Inflammatory macrophage treated with lipopolysaccharide for 1 hour (primary cell): ENCODE measurements at regions not wholly inside any gene's neighbourhood (a gene's known extent, or its start where the extent isn't known, plus 50 kb on each side); places are given as distances from the start of the nearest gene placed in this dataset.

Experiments
- DNase-seq, 2 donors: peaks; one replicate each; pipeline ENCODE4 v3.0.0-alpha.2; 2020 to 2022

- no peak for DNase-seq
Measured at GRCh38 chrX:14476205-14476604, 53.1 kb upstream of the GLRA2 start.

GRCh38 chrX:14449773-14450172 is 79.6 kb upstream of the GLRA2 start:
- DNase-seq: no peak

- no peak for DNase-seq
Measured at GRCh38 chrX:14448406-14448805, 80.9 kb upstream of the GLRA2 start.

GRCh38 chrX:14440106-14440505 is 89.2 kb upstream of the GLRA2 start:
- DNase-seq: no peak

- no peak for DNase-seq
Measured at GRCh38 chrX:14427614-14428013, 101.7 kb upstream of the GLRA2 start.

GRCh38 chrX:14420841-14421240 is 108.5 kb upstream of the GLRA2 start:
- no peak for DNase-seq

GRCh38 chrX:14412686-14413085 is 116.7 kb upstream of the GLRA2 start:
- no peak for DNase-seq

GRCh38 chrX:14411326-14411725 is 118.0 kb upstream of the GLRA2 start:
- no peak for DNase-seq

- DNase-seq: no peak
Measured at GRCh38 chrX:14409341-14409740, 120.0 kb upstream of the GLRA2 start.

GRCh38 chrX:14406225-14406624 is 123.1 kb upstream of the GLRA2 start:
- no peak for DNase-seq

- DNase-seq: no peak
Measured at GRCh38 chrX:14398725-14399124, 130.6 kb upstream of the GLRA2 start.

GRCh38 chrX:14389682-14390081 is 139.7 kb upstream of the GLRA2 start:
- DNase-seq: no peak

GRCh38 chrX:14386981-14387380 is 142.4 kb upstream of the GLRA2 start:
- DNase-seq: no peak

- no peak for DNase-seq
Measured at GRCh38 chrX:14380044-14380443, 149.3 kb upstream of the GLRA2 start.

- no peak for DNase-seq
Measured at GRCh38 chrX:14377427-14377826, 151.9 kb upstream of the GLRA2 start.

GRCh38 chrX:14363728-14364127 is 165.6 kb upstream of the GLRA2 start:
- no peak for DNase-seq

- DNase-seq: no peak
Measured at GRCh38 chrX:14362721-14363120, 166.6 kb upstream of the GLRA2 start.

GRCh38 chrX:14361435-14361834 is 167.9 kb upstream of the GLRA2 start:
- DNase-seq: no peak

GRCh38 chrX:14359727-14360126 is 169.6 kb upstream of the GLRA2 start:
- DNase-seq: no peak

GRCh38 chrX:14359316-14359715 is 170.0 kb upstream of the GLRA2 start:
- no peak for DNase-seq

- no peak for DNase-seq
Measured at GRCh38 chrX:14357314-14357713, 172.0 kb upstream of the GLRA2 start.

GRCh38 chrX:14356401-14356800 is 172.9 kb upstream of the GLRA2 start:
- DNase-seq: no peak

GRCh38 chrX:14355556-14355955 is 173.8 kb upstream of the GLRA2 start:
- no peak for DNase-seq

GRCh38 chrX:14354521-14354920 is 174.8 kb upstream of the GLRA2 start:
- no peak for DNase-seq

GRCh38 chrX:14352511-14352910 is 176.8 kb upstream of the GLRA2 start:
- DNase-seq: no peak
